ENCODE measurements at regions not wholly inside any gene's neighbourhood (a gene's known extent, or its start where the extent isn't known, plus 50 kb on each side); places are given as distances from the start of the nearest gene placed in this dataset.

- no peak overlapping the region for H3K27ac ChIP-seq (ENCODE audit: extremely low read depth, low read depth, low read length)
- no peaks in the 10 kb centered on the region for H3K9me3 ChIP-seq (ENCODE audit: control insufficient read depth, insufficient read depth, low read depth, low read length)
- no peaks in the 10 kb centered on the region for H3K36me3 ChIP-seq (ENCODE audit: control insufficient read depth in 2 of 2, insufficient read depth in 1 of 2, low read length in 2 of 2)
- ChIA-PET CTCF (no interaction called here), POLR2A (no interaction called here)
- TF ChIP-seq ZBTB26 (tag by site-specific recombination; optimal IDR thresholded peaks at IDR 0.05) (no peak), ZBTB6 (tag by site-specific recombination; IDR thresholded peaks at IDR 0.05) (no peak), ZNF121 (tag by site-specific recombination; IDR thresholded peaks at IDR 0.05) (no peak), ZNF133 (tag by site-specific recombination; IDR thresholded peaks at IDR 0.05) (no peak), ZNF488 (tag by site-specific recombination; IDR thresholded peaks at IDR 0.05) (no peak), ZBTB17 (tag by site-specific recombination; IDR thresholded peaks at IDR 0.05) (no peak), ZNF174 (tag by site-specific recombination; IDR thresholded peaks at IDR 0.05) (no peak), ZNF354C (tag by site-specific recombination; IDR thresholded peaks at IDR 0.05; ENCODE audit: borderline replicate concordance, low read depth) (no peak), KLF16 (tag by site-specific recombination; IDR thresholded peaks at IDR 0.05) (no peak), ZNF2 (tag by site-specific recombination; IDR thresholded peaks at IDR 0.05) (no peak), ZNF398 (tag by site-specific recombination; IDR thresholded peaks at IDR 0.05) (no peak), ZNF704 (tag by site-specific recombination; IDR thresholded peaks at IDR 0.05) (no peak), YY2 (tag by site-specific recombination; IDR thresholded peaks at IDR 0.05) (no peak), IKZF3 (tag by site-specific recombination; IDR thresholded peaks at IDR 0.05) (no peak), ZNF292 (tag by site-specific recombination; IDR thresholded peaks at IDR 0.05; ENCODE audit: borderline replicate concordance, low read depth) (no peak), ZNF629 (tag by site-specific recombination; IDR thresholded peaks at IDR 0.05) (no peak), ZNF311 (tag by site-specific recombination; IDR thresholded peaks at IDR 0.05; ENCODE audit: borderline replicate concordance) (no peak), ZNF138 (tag by site-specific recombination; IDR thresholded peaks at IDR 0.05; ENCODE audit: borderline replicate concordance) (no peak)
- no peaks in the 10 kb centered on the region for H3K4me1 ChIP-seq (ENCODE audit: control insufficient read depth, insufficient read depth, low read length)
- no peak overlapping the region for H3K4me3 ChIP-seq (ENCODE audit: low read depth, low read length)
Measured at GRCh38 chr4:13047591-13047990, 436.5 kb downstream of the RAB28 start.

- Histone ChIP-seq H3K36me3 (ENCODE audit: control insufficient read depth in 2 of 2, insufficient read depth in 1 of 2, low read length in 2 of 2) (no peaks in the 10 kb centered on the region), H3K4me3 (ENCODE audit: low read depth, low read length) (no peak overlapping the region), H3K9me3 (ENCODE audit: control insufficient read depth, insufficient read depth, low read depth, low read length) (no peaks in the 10 kb centered on the region), H3K27ac (ENCODE audit: extremely low read depth, low read depth, low read length) (no peak overlapping the region), H3K4me1 (ENCODE audit: control insufficient read depth, insufficient read depth, low read length) (no peaks in the 10 kb centered on the region)
- POLR2A ChIA-PET, result no interaction called here
- CTCF ChIA-PET, result no interaction called here
- TF ChIP-seq ZSCAN18 (tag by site-specific recombination; IDR thresholded peaks at IDR 0.05) (no peak), ZBTB8A (tag by site-specific recombination; IDR thresholded peaks at IDR 0.05) (no peak), PATZ1 (tag by site-specific recombination; IDR thresholded peaks at IDR 0.05) (no peak), ZBTB26 (tag by site-specific recombination; optimal IDR thresholded peaks at IDR 0.05) (no peak), ZNF19 (tag by site-specific recombination; IDR thresholded peaks at IDR 0.05; ENCODE audit: low read depth) (no peak), ZNF433 (tag by site-specific recombination; IDR thresholded peaks at IDR 0.05; ENCODE audit: low read depth) (no peak), ZNF266 (tag by site-specific recombination; IDR thresholded peaks at IDR 0.05; ENCODE audit: low read depth) (no peak)
Measured at GRCh38 chr4:13036841-13037240, 447.3 kb downstream of the RAB28 start.
